ENCODE measurements at regions not wholly inside any gene's neighbourhood (a gene's known extent, or its start where the extent isn't known, plus 50 kb on each side); places are given as distances from the start of the nearest gene placed in this dataset.

DNA sequence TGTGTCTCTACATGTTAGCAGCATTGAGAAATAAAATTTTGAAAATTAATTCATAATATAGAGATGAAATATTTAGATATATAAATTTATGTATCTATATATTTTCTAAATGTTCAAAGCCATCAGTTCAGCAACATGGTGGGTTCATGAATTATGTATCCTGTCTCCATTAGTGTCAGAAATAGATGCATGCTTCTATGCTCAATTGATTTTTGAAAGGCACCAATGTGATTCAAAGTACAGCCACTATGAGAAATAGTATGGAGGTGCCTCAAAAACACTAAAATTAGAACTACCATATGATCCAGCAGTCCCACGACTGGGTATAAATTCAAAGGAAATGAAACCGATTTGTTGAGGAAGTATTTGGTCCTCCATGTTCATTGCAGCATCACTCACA lies 128.6 kb upstream of the SYN3 start:
- CTCF ChIA-PET = no interaction called here
- no peak for ATAC-seq (ENCODE audit: low read depth)
- H3K4me1 Mint-ChIP-seq = peaks cover 18% of the 10 kb centered on the region
- H3K27me3 Mint-ChIP-seq = peaks cover 21% of the 10 kb centered on the region
- Histone ChIP-seq H3K36me3 (replicated peaks in 1 of 2; ENCODE audit: control extremely low read depth in 1 of 2, control insufficient read depth in 1 of 2, extremely low read depth in 1 of 2, insufficient read depth in 2 of 2, low read length in 1 of 2) (no peaks in the 10 kb centered on the region), H3K27ac (ENCODE audit: low read length in 2 of 2) (no peak overlapping the region), H3K4me3 (ENCODE audit: control extremely low read depth in 1 of 5, extremely low read depth in 1 of 5, insufficient read depth in 1 of 5, low read depth in 2 of 5, low read length in 4 of 5) (no peak overlapping the region), H2AFZ (ENCODE audit: insufficient read depth, low read depth, low read length, poor library complexity, severe bottlenecking) (no peak overlapping the region), H3K4me2 (replicated peaks; ENCODE audit: low read depth, low read length, poor library complexity, severe bottlenecking) (no peak overlapping the region), H4K20me1 (ENCODE audit: control insufficient read depth, insufficient read depth, low read length, poor library complexity, severe bottlenecking) (no peaks in the 10 kb centered on the region), H3K9ac (ENCODE audit: low read length) (no peak overlapping the region), H3K27me3 (replicated peaks in 1 of 4; ENCODE audit: control extremely low read depth in 1 of 4, control insufficient read depth in 3 of 4, insufficient read depth in 4 of 4, low read length in 3 of 4) (peaks cover 0 to 10% (median 0%) of the 10 kb centered on the region in 4 experiments), H3K79me2 (ENCODE audit: control insufficient read depth, insufficient read depth, low read length) (no peaks in the 10 kb centered on the region), H3K9me3 (ENCODE audit: control extremely low read depth in 1 of 3, control insufficient read depth in 2 of 3, insufficient read depth in 1 of 3, low read length in 2 of 3) (peaks cover 0 to 2% (median 0%) of the 10 kb centered on the region in 3 donors), H3K4me1 (ENCODE audit: control insufficient read depth in 2 of 2, insufficient read depth in 2 of 2, low read length in 2 of 2) (peaks cover 8 to 16% of the 10 kb centered on the region in 2 donors)
- POLR2A ChIA-PET = no interaction called here
- H3K27ac Mint-ChIP-seq = no peak overlapping the region
- no CpG with 5 or more reads among the region's 2 CpGs for WGBS (ENCODE audit: insufficient coverage)
- DNase-seq = no peak
- H3K9me3 Mint-ChIP-seq (ENCODE audit: insufficient read depth) = no peaks in the 10 kb centered on the region
- no peak for TF ChIP-seq EZH2 (IDR thresholded peaks at IDR 0.05; ENCODE audit: borderline replicate concordance, insufficient read depth, low read depth, low read length, poor library complexity, severe bottlenecking)
- no peak overlapping the region for H3K4me3 Mint-ChIP-seq
- intact Hi-C loops (cut with micrococcal nuclease) = no loop called here

DNA sequence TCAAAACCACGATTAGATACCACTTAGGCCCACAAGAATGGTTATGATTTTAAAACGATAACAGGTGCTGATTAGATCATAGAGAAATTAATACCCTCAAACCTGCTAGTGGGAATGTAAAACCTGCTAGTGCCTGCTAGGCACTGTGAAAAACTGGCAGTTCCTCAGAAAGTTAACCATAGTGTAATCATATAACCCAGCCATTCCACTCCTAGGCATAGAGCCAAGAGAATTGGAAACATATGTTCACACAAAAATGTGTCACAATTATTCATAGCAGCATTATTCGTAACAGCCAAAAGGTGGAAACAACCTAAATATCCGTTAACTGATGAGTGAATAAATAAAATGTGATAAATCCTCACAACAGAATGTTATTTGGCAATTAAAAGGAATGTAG lies 122.2 kb upstream of the SYN3 start:
- Mint-ChIP-seq H3K27me3 (peaks cover 21% of the 10 kb centered on the region), H3K27ac (no peak overlapping the region), H3K4me1 (no peaks in the 10 kb centered on the region), H3K9me3 (ENCODE audit: insufficient read depth) (no peaks in the 10 kb centered on the region), H3K4me3 (no peak overlapping the region)
- no peak overlapping the region for H3K27ac ChIP-seq (ENCODE audit: low read length in 2 of 2)
- H3K9me3 ChIP-seq (ENCODE audit: control extremely low read depth in 1 of 3, control insufficient read depth in 2 of 3, insufficient read depth in 1 of 3, low read length in 2 of 3) = peaks cover 0 to 2% (median 0%) of the 10 kb centered on the region in 3 donors
- H3K36me3 ChIP-seq (replicated peaks in 1 of 2; ENCODE audit: control extremely low read depth in 1 of 2, control insufficient read depth in 1 of 2, extremely low read depth in 1 of 2, insufficient read depth in 2 of 2, low read length in 1 of 2) = no peaks in the 10 kb centered on the region
- H2AFZ ChIP-seq (ENCODE audit: insufficient read depth, low read depth, low read length, poor library complexity, severe bottlenecking) = no peak overlapping the region
- TF ChIP-seq, protein P1, sequence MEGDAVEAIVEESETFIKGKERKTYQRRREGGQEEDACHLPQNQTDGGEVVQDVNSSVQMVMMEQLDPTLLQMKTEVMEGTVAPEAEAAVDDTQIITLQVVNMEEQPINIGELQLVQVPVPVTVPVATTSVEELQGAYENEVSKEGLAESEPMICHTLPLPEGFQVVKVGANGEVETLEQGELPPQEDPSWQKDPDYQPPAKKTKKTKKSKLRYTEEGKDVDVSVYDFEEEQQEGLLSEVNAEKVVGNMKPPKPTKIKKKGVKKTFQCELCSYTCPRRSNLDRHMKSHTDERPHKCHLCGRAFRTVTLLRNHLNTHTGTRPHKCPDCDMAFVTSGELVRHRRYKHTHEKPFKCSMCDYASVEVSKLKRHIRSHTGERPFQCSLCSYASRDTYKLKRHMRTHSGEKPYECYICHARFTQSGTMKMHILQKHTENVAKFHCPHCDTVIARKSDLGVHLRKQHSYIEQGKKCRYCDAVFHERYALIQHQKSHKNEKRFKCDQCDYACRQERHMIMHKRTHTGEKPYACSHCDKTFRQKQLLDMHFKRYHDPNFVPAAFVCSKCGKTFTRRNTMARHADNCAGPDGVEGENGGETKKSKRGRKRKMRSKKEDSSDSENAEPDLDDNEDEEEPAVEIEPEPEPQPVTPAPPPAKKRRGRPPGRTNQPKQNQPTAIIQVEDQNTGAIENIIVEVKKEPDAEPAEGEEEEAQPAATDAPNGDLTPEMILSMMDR (IDR thresholded peaks at IDR 0.05) = no peak
- TF ChIP-seq EZH2 (IDR thresholded peaks at IDR 0.05; ENCODE audit: borderline replicate concordance, insufficient read depth, low read depth, low read length, poor library complexity, severe bottlenecking) = no peak
- WGBS (ENCODE audit: insufficient coverage) = no CpG with 5 or more reads among the region's 4 CpGs
- H3K4me2 ChIP-seq (replicated peaks; ENCODE audit: low read depth, low read length, poor library complexity, severe bottlenecking) = no peak overlapping the region
- intact Hi-C loops (cut with micrococcal nuclease) = no loop called here
- H3K4me3 ChIP-seq (ENCODE audit: control extremely low read depth in 1 of 5, extremely low read depth in 1 of 5, insufficient read depth in 1 of 5, low read depth in 2 of 5, low read length in 4 of 5) = no peak overlapping the region
- CTCF ChIA-PET = interaction anchor here (1.5 kb wide), 1 partner anchor 162 kb away, joined by 3 read pairs; no protein-coding TSS in a partner anchor
- no peak overlapping the region for H3K9ac ChIP-seq (ENCODE audit: low read length)
- H4K20me1 ChIP-seq (ENCODE audit: control insufficient read depth, insufficient read depth, low read length, poor library complexity, severe bottlenecking) = no peaks in the 10 kb centered on the region
- DNase-seq = no peak
- H3K79me2 ChIP-seq (ENCODE audit: control insufficient read depth, insufficient read depth, low read length) = no peaks in the 10 kb centered on the region
- POLR2A ChIA-PET = no interaction called here
- no peak for ATAC-seq (ENCODE audit: low read depth)
- H3K4me1 ChIP-seq (ENCODE audit: control insufficient read depth in 2 of 2, insufficient read depth in 2 of 2, low read length in 2 of 2) = no peaks in the 10 kb centered on the region
- peaks cover 0 to 10% (median 0%) of the 10 kb centered on the region in 4 experiments for H3K27me3 ChIP-seq (replicated peaks in 1 of 4; ENCODE audit: control extremely low read depth in 1 of 4, control insufficient read depth in 3 of 4, insufficient read depth in 4 of 4, low read length in 3 of 4)
